HG03460 (cell line): ENCODE measurements at regions not wholly inside any gene's neighbourhood (a gene's known extent, or its start where the extent isn't known, plus 50 kb on each side); places are given as distances from the start of the nearest gene placed in this dataset.

ENCODE experiments used
- ATAC-seq: cut with Tn5 transposase; IDR thresholded peaks from one replicate; pipeline ENCODE4 v1.9.1; 2021; ENCODE audit not compliant: unreplicated experiment

GRCh38 chr6:112786801-112787200, 439.7 kb downstream of the RFPL4B start:
- ATAC-seq = no peak

GRCh38 chr6:112787371-112787770, 440.2 kb downstream of the RFPL4B start:
- no peak for ATAC-seq

DNA sequence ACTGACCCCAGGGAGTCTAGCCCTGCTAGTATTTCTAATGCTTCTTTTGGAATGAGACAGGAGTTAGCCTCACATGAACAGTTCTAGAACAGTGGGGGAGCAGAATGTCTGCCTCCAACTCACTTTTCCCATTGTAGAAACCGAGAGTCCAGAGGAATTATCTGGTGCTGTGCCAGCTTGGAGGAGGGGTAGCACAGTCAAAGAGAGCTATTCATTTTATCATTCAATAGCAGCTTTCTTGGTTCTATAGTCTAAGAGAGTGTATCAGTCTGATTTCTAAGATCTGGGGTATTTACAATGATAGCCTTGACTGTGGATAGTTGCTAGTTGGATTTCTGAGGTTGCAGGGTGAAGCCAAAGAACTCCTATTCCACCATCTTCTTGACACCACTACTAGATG, 448.2 kb downstream of the RFPL4B start:
- ATAC-seq = no peak

- ATAC-seq = no peak
Observed at GRCh38 chr6:112796712-112797111, 449.6 kb downstream of the RFPL4B start.

- no peak for ATAC-seq
Observed at GRCh38 chr6:112799889-112800288, 452.8 kb downstream of the RFPL4B start.

DNA sequence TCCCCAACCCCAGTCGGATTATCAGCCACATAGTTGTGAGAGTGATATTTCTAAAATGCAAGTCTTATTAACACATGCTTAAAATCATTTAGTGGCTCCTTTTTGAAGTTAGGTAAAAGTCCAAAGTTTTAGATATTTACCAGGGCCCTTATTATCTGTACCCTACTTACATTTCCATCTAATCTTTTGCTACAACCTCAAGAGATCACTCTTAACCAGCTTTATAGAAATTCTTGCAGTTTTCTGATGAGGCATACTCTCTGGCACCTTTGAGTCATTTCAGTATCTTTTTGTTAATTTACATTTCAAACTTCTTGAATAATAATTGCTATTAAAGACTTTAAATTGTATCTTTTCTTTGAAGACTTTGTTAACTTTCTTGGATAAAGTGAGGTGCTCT, 453.3 kb downstream of the RFPL4B start:
- no peak for ATAC-seq

DNA sequence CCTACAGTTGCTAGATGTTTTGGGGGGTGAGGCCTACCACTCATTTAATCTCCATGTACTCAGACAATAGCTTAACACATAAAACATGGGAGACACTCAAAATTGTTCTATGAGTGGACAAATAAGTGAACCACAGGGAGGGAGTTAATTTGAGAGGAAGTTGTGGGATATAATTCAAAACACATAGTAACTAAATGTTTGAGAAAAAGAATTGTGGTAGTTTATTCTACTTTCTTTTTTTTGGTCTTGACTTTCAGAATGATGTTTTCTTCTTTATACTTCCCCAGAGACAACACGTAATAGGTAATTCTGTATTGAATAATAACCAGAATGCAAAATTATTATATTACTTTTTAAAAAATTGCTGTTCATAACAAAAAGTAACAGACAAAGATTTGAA, 453.8 kb downstream of the RFPL4B start:
- ATAC-seq = no peak

GRCh38 chr6:112801468-112802080, 454.4 kb downstream of the RFPL4B start:
- no peak for ATAC-seq

- no peak for ATAC-seq
Observed at GRCh38 chr6:112802144-112802543, 455.0 kb downstream of the RFPL4B start.

- ATAC-seq = no peak
Observed at GRCh38 chr6:112804638-112805330, 457.7 kb downstream of the RFPL4B start.

- ATAC-seq = no peak
Observed at GRCh38 chr6:112806163-112806865, 459.2 kb downstream of the RFPL4B start.

DNA sequence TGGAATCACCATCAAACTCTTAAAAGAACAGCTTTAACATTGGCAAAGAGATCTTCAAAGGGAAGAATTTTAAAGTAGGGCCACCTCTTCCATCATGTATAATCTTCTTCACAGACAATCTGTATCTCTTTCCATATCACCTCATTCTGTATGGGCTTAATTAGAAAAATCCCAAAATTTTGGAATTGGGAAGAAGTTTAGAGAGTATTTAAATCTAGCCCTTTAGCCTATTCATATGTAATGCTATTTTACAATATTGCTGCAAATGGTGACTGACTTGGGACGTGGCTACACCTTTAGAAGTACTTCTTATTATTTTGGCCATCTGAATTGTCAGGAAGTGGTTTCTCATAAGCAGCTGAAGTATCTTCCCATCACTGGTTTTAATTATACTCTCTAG, 474.3 kb downstream of the RFPL4B start:
- ATAC-seq = no peak

DNA sequence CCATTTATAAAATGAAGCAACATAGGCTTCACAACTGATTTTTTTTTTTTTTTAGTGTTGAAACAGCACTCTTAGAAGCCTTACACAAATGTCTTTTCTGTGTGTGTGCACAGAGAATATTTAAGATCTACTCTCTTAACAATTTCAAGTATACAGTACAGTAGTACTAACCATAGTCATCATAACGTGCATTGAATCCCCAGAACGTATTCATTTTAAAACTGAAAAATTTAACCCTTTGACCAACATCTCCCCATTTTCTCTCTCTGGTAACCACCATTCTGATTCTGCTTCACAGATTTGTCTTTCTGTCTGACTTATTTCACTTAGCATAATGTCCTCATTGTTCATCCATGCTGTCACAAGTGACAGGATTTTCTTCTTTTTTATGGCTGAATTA, 475.6 kb downstream of the RFPL4B start:
- no peak for ATAC-seq

DNA sequence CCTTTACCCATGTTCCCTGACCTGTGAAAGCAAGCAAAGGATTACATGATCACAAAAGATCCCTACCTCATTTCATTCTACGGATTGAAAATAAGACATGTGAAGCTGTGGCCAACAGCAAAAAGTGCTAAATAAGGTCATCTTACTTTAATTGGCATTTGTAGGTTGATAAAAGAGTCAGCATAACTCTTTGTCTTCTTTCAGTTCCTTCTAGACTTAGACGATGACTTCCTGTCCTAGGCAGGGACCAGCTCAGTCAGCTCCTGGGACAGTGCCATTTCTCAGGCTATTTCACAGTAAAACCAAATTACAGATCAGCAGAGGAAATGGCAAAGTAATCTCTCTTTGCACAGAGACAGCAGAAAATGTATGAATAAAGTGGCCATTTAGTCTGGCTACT, 480.7 kb downstream of the RFPL4B start:
- ATAC-seq = peak; percentile 88

DNA sequence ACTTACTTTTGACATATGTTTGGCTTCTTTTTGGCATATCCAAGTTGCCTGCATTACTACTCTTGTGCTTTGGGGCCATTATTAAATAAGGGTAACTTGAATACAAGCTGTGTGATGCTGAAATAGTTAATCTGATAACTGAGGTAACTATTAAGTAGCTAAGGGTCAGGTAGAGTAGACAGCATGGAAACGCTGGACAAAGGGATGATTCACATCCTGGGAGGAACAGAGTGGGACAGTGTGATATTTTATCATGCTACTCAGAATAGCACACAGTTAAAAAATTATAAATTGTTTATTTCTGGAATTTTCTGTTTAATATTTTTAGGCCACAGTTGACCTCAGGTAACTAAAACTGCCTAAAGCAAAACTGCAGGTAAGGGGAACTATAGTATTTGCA, 483.9 kb downstream of the RFPL4B start:
- ATAC-seq = no peak

DNA sequence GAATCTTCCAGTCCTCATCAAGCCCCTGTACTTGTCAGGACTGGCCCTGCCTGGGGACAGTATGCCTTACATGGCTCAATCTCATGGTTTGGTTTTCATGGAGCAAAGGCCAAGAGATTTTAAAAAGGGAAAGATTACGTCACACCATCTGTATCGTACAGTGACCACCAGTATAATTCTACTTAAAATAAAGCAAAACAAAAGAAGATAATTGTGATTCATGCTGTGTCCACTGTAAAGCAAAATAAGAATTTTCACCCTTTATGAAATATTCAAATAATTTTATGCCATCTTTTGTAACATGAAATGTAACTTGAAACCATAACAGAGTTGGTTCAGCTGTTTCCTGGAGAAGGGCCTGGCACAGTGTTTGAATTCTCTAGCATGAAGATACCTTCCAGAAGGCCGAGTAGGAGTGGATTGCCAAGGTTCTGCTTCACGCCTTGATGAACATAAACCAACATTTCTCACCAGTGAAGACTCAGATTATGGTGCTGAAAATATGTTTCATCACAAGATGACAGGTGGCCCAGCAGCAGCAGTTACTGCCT, 486.5 kb downstream of the RFPL4B start:
- no peak for ATAC-seq

DNA sequence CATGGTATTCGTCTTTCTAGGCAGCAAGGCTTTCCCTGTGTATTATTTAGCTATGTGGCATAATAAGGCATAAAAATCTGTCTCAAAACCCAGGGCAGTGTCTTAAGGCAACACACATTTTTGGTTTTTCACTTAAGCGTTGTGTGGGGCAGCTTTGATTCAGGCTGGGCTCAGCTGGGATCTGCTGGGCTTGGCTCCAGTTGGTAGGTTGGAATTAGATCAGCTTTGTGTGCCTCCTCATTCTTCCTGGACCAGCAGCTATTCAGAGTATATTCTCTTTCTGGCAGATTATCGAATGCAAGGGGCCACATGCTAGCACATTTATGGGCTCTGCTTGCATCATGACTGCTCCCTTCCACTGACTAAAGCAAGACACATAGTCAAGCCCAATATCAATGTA, 487.9 kb downstream of the RFPL4B start:
- ATAC-seq = no peak

- no peak for ATAC-seq
Observed at GRCh38 chr6:112839525-112839961, 492.4 kb downstream of the RFPL4B start.

DNA sequence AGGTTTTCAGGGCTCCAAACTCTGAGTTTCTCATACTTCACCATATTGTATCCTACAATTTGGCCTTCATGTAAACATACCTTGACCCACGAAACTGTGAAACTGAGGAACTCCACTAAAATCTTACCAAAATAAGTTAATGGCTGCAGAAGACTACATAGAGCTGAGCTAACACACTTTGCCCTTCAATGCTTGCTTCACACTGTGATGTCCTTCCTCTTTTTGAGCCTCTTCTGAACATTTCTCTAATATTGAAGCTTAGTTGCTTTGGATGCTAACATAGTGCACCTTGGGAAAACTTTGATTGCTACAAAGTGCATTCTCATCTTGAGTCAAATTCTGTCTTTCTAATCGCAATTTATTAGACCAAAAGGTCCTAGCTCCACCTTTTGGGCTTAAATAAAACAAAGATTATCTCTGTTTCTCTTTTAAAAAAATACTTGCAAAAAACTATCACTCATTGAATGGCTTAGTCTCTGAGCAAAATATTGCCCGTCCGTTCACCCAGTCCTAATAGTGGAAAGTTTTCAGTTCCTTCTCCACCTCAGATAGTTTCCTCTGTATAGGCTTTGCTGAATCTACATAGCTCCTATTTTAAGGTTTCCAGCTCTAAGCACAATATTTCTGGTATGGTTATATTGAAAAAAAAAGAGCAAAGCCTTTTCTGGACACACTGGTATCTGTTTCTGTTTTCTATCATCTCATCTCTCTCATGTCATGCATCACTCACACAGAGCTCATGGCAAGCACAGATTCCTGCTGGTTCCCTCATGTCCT, 494.6 kb downstream of the RFPL4B start:
- ATAC-seq = no peak

DNA sequence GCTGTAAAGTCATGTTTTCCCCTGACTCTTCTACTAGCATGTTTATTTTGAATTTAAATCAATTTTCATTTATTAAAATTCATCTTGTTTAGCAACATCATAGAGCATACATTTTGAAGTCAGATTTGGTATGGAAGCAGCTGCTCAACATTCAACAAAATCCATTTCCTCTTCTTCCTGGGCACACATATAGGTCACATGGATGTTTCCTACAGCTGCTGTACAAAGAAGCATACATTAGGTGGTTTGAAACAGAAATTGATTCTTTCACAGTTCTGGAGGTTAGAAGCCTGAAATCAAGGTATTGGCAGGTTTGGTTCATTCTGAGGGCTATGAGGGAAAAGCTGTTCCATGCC, 495.2 kb downstream of the RFPL4B start:
- no peak for ATAC-seq

DNA sequence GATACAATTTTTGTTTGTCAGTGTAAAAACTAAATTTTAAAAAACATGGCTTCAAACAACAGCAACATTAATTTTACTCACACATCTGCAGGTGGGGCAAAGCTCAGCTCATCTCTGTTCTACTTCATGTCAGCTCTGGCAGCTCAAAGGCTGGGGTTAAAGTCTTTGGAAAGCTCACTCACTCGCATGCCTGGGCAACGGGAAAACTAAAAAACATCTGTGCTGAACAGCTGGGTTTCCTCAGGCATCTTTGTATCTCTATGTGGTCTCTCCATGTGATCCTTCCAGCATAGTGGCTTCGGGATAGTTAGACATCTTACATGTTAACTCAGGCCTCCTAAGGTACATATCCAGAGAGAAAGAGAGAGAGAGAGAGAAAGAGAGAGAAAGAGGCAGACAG, 499.6 kb downstream of the RFPL4B start:
- no peak for ATAC-seq
